DMS153 (cell line): ENCODE measurements at regions not wholly inside any gene's neighbourhood (a gene's known extent, or its start where the extent isn't known, plus 50 kb on each side); places are given as distances from the start of the nearest gene placed in this dataset.
A peak's percentile ranks its signal among the peaks of the same experiment; 100 is the strongest.
"Not testable (repeated sequence)": the region's sequence is repeated elsewhere in the genome, so short reads cannot be mapped to it uniquely, and the experiment has no call there.

Source experiments
- DNase-seq: peaks from one replicate; lab custom pipeline; 2025; lab: John Stamatoyannopoulos, UW

DNA sequence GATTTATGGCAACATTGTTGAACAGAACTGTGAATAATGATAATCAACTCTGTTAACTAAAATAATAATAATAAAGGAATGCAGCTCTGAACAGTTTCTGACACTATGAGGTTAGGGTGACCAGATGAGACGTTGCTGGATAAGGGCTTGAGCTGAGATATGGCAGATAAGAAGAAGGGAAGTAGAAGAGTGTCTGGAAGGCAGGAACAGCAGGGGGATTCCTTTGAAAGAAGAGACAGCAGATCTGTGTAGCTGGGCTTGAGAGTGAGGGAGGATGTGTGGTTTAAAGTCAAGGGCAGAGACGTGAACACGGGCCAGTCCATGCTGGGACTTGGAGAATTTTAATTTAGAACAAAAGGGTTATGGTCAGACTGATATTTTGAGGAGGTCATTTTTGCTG lies 273.1 kb upstream of the SLC14A2 start:
- no peak for DNase-seq

DNA sequence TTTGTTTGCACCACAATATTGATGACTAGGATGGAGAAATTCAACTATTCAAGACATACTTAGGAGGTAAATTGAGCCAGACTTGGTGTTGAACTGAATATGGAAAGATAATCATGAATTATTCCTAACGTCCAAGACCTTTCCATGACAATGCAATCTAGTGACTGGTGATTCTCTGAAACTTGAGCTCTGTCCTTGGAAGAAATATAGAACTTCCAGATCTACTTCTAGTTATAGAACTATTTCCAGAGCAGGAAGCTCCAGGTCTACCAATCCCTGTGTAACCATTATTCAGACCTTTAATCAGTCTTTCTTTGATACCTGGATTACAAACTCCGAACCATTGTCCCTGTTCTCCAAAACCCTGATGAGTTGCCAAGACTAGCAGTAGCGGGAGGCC lies 272.6 kb upstream of the SLC14A2 start:
- DNase-seq, result no peak

DNA sequence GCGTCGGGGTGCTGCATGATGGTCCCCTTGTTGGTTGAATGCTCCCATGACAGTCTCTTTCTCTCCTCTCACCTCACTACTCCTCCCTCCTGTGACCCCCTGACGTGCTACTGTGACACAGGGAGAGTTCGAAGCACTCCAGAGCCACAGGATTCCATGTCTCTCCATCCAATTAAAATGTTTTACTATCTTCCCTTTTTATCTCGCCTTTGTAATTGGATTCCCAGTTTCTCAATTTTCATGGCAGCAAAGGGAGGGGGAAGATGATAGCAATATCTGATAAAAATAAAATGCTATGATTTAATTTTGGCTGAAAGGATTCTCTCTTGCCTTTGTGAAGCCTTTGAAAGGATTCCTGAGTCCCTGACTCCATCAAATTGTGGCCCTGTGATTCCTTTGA lies 271.9 kb upstream of the SLC14A2 start:
- DNase-seq, result no peak

DNA sequence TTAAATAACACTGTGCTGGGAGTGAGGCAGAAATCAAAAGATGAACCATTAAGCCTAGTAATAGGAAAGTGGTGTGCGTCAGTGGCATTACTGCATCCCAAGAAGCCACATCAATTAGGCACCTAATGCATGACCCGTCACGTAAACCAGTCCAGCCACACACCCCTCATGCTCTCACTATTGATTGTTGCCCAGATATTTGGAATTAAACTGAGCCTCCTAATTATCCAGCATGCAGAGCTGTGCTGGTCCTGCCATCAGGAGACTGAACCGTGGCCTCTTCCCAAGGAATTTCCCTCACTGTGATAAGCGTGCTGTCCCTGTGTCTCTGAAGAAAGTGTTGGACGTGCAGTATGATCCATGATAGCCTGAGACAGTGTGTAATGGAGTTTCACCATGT lies 270.6 kb upstream of the SLC14A2 start:
- not testable (repeated sequence) for DNase-seq

DNA sequence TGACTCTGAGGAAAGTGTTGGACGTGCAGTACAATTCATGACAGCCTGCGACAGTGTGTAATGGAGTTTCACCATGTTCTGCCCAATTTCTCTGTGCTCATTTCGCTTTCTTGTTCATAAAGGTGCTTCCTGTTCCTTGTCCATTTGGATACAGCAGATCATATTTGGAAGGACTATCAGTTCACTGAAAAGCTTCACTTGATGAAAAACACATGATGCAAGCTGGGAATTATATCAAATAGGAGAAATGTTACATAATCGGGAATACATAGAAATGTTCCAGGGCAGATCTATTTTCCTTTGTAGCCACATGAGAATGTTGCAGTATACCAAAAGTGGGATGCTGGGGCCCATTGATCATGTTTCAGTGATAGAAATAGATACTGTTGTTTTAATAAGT lies 266.3 kb upstream of the SLC14A2 start:
- no peak for DNase-seq

DNA sequence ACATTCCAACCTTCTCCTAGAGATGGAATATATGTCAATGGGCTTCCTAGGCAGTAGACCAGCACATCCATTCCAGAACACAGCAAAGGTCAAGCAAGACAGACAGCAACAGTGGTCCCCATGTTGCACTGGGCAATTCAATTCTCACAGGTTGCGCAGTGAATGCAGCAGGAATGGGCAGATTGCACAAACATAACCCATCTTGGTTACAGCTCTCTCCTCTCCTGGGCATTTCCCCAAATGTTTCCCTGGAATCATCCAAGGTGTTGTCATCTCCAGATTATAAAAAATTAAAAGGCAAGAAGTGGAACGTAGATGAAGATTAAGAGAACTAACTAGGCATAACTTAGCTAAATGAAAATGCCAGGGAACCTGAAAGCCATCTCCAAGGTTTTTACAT lies 265.8 kb upstream of the SLC14A2 start:
- DNase-seq, result no peak

DNA sequence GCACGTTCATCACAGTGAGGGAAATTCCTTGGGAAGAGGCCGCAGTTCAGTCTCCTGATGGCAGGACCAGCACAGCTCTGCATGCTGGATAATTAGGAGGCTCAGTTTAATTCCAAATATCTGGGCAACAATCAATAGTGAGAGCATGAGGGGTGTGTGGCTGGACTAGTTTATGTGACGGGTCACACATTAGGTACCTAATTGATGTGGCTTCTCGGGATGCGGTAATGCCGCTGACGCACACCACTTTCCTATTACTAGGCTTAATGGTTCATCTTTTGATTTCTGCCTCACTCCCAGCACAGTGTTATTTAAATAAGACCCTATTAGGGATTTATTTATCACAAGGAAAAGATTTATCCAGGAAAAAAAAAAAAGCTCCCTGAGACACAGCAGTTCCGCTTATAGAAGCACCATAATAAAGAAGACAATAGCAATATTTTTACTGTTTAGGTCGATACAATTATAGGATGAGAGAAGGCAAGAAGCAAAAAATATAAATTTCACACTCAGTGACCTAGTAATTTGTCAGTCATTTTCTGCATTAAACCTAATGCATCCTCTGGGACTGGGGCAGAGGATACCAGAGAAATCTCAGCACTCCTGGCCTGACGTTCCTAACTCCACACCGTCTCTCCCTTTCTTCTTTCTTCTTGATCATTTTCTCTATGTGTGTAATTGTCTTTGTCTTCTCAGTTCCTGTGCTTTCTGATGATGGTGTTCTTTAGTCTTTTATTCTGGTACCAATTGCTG lies 264.7 kb upstream of the SLC14A2 start:
- no peak for DNase-seq

DNA sequence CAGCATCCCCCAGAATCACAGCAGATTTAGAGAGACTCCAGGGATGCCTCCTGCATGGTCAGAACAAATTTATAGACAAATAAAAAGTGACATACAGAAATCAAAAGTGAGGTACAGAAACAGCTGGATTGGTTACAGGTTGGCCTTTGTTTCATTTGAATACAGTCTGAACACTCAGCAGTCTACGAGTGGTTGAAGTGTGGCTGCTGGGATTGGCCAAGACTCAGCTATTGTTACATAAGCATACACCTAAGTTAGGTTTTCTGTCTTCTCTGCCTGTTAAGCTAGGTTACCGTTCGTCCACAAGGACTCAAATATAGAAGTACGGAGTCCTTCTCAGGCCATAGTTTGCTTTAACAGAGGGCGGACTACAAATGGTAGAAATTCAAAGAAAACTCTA lies 262.4 kb upstream of the SLC14A2 start:
- no peak for DNase-seq

DNA sequence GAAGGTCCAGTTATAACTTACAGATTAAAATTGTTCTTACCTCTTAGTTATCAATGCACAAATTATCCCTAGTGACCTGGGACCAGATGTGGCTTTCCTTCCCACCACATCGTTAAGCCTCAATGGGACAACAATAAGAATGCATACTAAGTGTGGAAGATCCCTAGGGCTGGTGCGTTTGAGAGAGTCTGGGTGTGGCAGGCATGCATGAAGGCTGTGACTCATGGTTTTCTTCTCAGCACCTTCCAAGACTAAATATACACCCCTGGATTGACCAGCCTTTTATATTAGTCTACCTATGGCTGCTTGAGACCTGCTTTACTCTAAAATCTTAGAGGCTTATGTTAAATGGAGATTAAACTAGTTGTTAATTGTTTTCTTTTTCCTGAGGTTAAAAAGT lies 261.7 kb upstream of the SLC14A2 start:
- no peak for DNase-seq

DNA sequence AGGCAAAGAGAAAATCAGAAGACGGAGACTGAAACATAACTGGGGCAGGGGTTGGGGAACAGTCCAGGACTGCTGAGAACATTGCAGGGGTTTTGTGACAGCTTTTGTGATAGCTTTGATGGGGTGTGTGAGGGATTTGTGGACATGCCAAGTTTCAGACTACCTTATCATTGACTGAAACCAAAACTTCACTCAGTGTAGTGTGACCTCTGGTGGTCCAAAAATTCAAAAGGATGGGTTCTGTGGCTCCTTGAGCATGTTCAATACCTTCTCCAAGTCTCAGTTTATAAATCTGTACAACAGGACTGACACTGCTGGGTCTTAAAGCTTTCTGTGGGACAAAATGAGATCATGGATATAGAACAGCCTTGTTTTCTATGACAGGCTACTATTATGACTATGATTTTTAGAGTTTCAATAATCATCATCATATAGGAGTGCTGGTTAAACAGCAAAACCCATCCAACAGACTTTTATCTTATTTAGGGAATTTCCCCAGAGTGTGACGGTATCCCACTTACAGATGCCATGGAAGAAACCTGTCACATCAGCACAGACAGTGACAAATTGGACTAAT lies 259.2 kb upstream of the SLC14A2 start:
- no peak for DNase-seq

DNA sequence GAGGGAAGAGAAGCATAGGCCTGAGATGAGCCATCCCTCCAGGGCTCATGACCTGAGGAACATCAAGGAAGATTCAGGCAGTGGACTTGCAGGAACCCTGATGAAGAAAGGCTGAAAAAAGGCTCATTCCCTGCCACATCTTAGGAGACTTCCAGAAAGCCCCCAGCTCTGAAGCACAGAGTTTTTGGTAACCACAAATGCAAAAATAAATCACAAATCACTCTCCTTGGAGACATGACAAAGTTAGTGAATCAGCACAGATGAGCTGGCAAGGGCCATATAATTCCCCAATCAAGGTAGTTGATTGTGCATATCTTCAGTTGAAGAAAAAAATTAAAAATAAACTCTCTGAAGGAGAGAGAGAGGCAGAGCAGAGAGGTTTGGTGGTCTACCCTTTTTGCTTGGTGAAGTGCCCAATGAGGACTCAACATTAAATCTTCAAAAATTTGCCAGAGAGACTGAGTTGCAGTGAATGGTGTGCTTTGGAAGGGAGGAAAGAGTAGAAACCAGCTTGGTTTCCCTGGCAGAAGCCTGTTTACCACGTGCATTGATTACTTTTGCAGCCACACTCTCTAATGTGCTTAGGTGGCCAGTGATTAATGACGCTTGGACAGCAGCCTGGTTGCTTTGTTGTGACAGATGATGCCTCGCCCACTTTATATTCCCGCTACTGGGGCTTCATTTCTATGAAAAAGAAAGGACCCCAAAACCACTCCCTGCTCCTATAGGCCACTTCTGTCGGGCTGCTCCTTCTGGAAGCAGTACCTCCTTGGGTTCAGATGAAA lies 257.4 kb upstream of the SLC14A2 start:
- peak; percentile 47 for DNase-seq

DNA sequence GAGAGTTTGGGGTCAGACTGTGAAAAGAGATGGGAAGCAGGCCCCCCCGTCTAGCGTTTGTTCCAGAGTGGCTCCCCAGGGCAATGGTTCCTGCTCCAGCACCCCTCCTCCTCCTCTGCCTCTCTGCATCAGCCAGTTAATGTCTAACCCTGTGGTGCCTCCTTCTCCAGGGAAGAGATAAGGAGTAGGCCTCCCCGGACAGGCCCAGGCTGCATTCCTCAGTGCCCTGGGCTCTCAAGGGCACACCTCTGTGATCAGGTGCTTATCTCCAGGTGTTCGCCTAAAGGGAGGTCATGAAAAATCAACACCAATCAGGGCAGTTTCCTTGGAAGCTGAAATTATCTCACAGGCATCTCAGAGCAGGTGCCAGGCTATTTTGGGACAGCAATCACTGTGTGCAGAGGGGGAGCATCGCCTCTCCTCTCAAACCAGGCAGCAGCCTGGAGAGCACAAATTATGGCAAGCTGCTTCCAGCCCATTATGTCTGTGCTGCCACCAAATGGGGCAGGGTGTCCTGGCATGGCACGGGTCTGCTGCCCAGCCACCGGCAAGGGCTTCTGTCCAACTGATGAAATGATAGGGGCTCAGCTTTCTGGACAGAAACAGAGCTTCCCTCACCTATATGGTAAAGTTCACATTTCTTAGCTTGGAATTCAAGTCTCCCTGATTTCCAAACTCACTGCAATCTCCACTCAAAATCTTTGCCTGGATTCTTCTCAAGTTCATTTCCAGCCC lies 255.8 kb upstream of the SLC14A2 start:
- DNase-seq, result peak; percentile 49

DNA sequence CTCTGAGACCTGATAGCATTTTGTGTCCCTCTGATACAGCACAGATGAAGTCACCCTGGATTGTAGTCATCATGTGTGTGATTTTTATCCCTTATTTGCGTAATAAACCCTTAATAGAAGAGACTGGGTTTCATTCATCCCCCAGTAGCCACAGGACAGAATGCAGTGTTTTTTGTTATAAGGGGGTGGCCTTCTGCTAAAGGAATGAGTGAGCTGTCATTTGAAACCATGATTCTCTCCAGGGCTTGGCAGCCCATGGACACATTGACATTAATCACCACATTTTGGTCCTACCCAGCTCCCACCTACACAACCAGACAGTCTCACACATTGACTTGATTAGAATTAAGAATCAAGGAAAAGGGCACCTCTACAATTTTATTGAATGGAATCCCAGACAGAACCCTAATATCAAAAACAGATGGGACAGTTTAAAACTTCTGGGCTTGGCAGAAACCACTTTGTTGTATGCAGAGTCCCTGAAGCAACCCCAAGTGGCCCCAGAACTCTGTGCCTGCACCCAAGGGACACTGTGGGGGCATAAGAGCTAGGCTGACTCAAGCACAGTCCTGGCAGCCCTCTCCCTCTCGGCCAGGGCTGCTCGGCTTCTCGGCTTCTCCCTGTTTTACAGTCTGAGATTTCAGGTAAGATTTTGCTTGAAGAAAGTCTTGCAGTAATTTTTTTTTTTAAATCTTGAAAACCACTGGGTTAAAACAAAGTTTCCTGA lies 254.0 kb upstream of the SLC14A2 start:
- DNase-seq, result no peak

DNA sequence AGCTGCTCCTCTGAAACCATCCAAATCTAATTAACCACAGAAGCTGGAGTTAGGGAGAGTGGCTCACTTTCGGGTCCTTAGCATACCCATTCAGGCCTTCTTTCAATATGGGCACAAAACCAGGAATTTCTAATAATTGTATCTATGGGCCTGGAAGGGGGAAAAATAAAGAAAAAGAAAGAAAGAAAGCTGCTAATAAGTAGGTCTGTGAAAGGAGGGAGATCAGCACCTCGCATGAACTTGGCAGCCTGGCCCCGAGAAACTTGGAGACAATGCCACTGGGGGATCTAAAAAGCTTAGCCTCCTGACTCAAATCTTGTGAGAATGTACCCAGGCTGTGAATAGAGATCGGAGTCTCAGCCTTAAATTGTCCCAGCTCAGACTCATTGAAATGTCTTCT lies 252.1 kb upstream of the SLC14A2 start:
- no peak for DNase-seq

DNA sequence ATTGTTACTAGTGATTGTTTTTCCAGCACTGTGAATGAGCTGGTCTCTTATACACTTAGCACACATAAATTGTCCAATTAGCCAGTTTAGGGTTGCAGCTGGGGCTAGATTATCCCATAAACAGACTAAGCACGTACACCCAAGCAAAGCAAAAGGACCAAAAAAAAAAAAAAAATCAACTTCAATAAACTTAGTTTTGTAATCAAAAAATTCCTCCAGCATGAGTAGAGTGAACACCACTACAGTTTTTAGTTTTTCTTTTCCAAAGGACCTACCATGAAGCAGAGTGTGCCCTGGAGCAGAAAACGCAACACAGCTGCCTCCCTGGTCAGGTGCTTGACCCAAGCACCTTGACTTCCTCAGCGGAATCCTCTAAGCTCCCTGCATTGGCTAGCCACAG lies 249.4 kb upstream of the SLC14A2 start:
- DNase-seq, result no peak

DNA sequence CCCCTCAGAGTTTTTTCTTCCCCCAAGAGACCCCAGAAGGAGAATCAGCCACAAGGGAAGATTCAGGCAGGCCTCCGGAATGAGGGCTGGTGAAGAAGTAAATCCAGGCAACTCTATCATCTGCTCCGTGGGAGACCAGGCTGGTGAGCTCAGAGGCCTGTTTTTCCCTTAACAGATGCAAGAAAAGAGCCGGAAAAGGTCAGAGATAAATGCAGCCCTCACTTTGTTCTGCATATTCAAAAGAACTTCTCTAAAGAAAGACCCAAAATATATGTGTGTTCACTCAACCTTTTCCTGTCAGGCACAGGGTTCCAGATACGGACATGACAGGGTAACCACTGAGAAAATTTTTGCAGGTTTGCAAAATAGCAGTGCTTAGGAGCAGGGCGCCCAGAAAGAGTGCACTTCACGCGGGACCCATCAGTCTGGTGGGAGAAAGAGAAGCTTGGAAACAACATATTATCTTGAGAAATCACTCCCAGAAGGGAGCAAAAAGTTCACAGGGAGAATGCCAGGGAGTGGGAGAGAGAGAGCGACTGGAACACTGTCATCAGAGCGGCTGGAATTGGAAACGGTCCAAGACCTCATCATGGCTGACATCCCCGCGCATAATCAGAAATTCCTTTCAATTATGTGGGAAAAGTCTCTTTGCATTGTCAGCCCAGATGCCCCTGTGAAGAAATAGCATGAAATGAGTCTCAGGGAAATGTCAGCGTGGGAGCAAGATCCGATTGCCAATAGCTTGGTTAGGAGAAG lies 244.8 kb upstream of the SLC14A2 start:
- DNase-seq, result no peak

DNA sequence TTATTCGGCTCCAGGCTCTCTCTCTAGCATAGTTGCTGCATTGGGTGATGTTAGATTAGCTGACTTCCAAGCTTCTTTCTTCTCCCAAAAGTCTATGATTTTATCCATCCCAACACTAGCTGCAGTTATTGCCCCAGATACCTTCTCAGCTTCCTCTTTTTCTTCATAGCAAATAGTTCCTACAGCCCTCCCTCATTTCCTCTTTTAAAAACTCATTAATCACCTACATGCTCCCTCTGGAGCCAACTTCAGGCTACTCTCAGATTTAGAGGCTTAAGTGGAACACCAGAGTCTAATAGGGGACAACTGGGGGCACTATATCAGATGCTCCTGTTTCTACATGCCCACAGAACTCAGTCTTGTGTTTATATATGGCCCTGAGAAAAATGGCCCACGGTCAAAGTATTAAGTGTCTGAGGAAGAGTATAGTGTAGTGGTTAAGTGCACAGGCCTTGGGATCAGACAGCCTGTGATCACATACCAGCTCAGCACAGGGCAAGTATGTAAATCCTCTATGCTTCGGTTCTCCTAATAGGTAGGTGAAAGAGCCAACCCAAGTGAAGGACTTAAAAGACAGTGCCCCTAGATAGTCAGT lies 241.9 kb upstream of the SLC14A2 start:
- DNase-seq, result no peak

DNA sequence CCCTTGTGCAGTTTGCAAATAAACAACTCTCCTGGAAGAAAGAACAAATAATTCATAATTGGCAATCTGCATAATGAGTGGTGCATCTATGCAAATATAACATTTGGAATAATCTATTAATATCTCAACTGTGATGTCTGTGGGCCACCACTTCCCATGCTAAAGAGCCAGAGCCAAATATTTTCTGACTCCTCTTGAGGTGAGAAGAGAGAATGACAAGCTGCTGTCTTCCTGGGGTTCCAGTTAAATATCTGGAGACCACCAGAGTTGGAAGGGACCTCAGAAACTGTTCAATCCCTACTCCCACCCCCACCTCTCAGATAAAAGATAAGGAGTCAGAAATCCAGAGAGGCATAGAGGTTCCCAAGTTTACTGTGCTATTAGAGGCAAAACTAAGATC lies 241.0 kb upstream of the SLC14A2 start:
- no peak for DNase-seq

DNA sequence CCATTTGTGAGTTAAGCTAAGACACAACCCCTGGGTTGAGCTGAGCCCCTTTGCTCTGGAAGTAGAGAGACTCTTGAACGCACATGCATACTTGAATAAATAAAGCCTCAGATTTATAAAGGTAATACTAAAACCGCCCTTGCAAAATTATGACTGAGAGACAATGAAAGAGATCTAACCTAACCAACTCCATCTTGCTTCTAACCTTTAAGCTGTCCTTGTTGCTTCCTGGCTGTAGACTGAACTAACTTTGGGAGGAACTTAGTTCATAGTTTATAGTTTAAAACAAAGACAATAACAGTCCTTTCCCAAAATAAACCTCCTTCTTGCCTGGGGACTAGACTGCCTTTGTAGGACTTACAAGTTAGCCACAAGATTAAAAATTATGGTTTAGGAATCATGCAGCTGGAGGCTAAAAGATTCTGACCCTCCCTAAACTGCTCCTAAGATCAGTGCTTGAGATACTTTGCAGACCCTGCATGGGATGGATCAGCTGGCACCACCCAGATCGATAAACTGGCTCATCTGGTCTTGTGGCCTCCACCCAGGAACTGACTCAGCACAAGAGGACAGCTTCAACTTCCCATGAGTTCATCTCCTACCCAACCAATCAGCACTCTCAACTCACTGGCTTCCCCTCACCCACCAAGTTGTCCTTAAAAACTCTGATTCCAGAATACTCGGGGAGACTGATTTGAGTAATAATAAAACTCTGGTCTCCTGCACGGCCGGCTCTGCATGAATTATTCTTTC lies 240.2 kb upstream of the SLC14A2 start:
- no peak for DNase-seq

DNA sequence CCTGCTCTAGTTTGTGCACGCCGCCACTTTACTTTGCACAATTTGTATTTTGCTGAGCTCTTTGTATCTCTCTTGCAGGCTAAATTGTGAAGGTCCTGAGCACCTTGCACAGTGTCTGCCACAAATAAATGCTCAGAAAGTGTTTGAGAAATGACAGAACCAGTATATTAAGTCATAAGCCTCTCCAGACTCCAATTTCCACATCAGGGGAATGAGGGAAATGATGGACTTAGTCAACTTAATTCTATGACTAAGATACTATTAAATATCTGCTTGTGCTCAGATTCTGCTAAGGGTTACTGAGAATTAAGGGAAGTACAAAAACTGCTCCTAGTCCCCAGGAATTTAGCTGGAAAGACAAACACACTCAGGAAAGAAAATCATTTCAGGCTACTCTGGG lies 239.1 kb upstream of the SLC14A2 start:
- no peak for DNase-seq
